A549 (cell line): ENCODE measurements at regions not wholly inside any gene's neighbourhood (a gene's known extent, or its start where the extent isn't known, plus 50 kb on each side); places are given as distances from the start of the nearest gene placed in this dataset.

Source experiments
- CTCF ChIP-seq: fragments of >200 bp; sonication (Bioruptor Twin); formaldehyde crosslinking; IDR thresholded peaks from 3 replicates; pipeline ENCODE4 v1.5.1; 2016
- HMGXB4 ChIP-seq: fragments of 250-450 bp; sonication (Bioruptor Pico); IDR thresholded peaks from 2 replicates; pipeline ENCODE4 v1.5.0; 2021; ENCODE audit warnings: mild to moderate bottlenecking, moderate library complexity, borderline replicate concordance
- PHF8 ChIP-seq: fragments of 200-600 bp; sonication (generic); IDR thresholded peaks from 2 replicates; pipeline ENCODE4 v1.6.1; 2016; ENCODE audit warnings: low read depth, mild to moderate bottlenecking, antibody characterized with exemption, moderate library complexity, borderline replicate concordance

DNA sequence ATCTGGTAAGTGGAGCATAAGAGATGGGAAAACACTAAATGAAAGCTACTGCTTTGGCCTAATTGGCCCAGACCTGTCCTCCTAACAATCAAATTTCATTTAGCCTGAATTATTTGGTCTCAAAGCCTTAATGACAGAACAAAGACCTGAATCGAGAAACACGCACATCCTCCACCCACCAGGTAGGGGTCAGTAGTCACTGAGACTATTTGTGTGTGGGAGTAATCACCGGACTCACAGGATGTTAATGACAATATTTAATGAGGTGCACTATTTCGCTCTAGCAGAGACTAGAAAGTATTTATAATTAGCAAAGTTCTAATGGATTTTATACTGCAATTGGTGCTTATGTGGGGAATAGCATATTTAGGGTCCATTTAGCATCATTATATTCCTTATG, 68.1 kb downstream of the RBM43 start:
- TF ChIP-seq HMGXB4 (no peak), PHF8 (no peak), CTCF (no peak)
